ENCODE measurements at regions not wholly inside any gene's neighbourhood (a gene's known extent, or its start where the extent isn't known, plus 50 kb on each side); places are given as distances from the start of the nearest gene placed in this dataset.

DNA sequence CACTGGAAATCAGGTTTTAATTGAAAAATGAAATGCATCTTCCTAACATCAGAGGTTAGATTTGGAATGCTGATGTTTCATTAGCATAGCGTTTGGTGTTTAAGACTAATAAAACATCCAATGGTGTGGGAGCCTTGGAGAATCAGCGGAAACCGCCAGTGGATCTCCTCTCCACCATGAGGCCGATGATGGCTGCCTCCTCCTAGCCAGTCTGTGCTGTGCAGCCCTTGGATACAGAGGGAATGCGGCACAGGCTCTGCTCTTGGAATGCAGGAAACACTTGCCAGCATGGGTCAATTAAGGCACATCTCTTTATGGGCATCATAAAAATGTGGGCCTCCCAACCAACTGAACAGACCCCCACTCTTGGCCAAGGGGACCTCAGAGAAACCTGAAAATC, 259.9 kb downstream of the GLRX3 start:
- TF ChIP-seq BHLHE40 (IDR thresholded peaks at IDR 0.05; ENCODE audit: low read depth, low read length) = no peak
- TF ChIP-seq, protein P1, sequence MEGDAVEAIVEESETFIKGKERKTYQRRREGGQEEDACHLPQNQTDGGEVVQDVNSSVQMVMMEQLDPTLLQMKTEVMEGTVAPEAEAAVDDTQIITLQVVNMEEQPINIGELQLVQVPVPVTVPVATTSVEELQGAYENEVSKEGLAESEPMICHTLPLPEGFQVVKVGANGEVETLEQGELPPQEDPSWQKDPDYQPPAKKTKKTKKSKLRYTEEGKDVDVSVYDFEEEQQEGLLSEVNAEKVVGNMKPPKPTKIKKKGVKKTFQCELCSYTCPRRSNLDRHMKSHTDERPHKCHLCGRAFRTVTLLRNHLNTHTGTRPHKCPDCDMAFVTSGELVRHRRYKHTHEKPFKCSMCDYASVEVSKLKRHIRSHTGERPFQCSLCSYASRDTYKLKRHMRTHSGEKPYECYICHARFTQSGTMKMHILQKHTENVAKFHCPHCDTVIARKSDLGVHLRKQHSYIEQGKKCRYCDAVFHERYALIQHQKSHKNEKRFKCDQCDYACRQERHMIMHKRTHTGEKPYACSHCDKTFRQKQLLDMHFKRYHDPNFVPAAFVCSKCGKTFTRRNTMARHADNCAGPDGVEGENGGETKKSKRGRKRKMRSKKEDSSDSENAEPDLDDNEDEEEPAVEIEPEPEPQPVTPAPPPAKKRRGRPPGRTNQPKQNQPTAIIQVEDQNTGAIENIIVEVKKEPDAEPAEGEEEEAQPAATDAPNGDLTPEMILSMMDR (conservative IDR thresholded peaks at IDR 0.05; ENCODE audit: low read depth, low read length) = no peak
- no peak for TF ChIP-seq RAD21 (IDR thresholded peaks at IDR 0.05; ENCODE audit: low read length)
- TF ChIP-seq SMC3 (IDR thresholded peaks at IDR 0.05; ENCODE audit: low read depth, low read length) = no peak
- TF ChIP-seq POLR2A (IDR thresholded peaks at IDR 0.05; ENCODE audit: low read depth, low read length) = no peak
